ENCODE measurements at regions not wholly inside any gene's neighbourhood (a gene's known extent, or its start where the extent isn't known, plus 50 kb on each side); places are given as distances from the start of the nearest gene placed in this dataset.

DNA sequence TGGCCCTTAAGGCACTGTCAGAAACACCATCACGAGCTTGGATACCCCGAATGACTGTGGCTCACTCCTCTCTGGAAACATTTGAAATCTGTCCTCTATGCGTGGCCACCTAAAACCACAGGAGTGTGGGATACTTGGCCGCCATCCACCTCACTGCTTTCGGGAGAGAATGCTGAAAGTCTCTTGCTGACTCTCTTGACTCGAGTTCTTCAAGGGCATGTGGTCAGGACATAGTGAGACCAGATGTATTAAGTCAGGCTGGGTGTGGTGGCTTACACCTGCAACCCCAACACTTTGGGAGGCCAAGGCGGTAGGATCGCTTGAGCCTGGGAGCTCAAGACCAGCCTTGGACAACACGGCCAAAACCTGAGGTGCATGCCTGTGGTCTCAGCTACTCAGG is 174.7 kb upstream of the ALG10B start:
- TF ChIP-seq, protein P1, sequence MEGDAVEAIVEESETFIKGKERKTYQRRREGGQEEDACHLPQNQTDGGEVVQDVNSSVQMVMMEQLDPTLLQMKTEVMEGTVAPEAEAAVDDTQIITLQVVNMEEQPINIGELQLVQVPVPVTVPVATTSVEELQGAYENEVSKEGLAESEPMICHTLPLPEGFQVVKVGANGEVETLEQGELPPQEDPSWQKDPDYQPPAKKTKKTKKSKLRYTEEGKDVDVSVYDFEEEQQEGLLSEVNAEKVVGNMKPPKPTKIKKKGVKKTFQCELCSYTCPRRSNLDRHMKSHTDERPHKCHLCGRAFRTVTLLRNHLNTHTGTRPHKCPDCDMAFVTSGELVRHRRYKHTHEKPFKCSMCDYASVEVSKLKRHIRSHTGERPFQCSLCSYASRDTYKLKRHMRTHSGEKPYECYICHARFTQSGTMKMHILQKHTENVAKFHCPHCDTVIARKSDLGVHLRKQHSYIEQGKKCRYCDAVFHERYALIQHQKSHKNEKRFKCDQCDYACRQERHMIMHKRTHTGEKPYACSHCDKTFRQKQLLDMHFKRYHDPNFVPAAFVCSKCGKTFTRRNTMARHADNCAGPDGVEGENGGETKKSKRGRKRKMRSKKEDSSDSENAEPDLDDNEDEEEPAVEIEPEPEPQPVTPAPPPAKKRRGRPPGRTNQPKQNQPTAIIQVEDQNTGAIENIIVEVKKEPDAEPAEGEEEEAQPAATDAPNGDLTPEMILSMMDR (IDR thresholded peaks at IDR 0.05) = no peak

DNA sequence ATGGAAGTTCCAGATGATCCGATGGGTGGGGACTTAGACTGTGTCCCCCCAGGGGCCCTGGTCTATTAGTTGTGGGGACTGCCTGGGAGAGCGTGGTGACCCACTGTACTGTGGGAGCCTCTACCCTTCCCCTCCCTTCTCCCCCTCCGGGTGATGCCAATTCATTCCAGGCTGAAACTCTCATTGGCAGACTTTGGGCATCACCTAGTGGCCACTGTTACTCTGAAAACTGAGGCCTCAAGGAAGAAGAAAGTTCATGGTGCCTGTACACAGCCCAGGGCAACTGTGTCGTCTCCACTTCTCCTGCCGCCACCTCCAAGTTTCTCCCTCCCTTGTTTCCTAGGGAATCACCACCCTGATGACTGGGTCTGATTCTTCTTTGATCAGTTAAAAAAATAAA is 173.6 kb upstream of the ALG10B start:
- TF ChIP-seq, protein P1 (IDR thresholded peaks at IDR 0.05) = peak; percentile 13; the same call in 1 of the 2 replicates

DNA sequence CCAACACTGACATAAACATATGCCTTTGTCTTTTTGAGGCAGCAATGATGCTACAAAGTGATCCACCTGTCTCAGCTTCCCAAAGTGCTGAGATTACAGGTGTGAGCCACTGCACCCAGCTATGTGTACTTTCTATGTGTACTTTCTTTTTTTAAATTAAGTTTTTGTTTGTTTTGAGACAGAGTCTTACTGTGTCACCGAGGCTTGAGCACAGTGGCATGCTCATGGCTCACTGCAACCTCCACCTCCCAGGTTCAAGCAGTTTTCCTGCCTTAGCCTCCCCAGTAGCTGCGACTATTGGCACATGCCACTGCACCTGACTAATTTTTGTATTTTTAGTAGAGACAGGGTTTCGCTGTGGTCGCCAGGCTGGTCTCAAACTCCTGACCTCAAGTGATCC is 172.5 kb upstream of the ALG10B start:
- TF ChIP-seq, protein P1 (IDR thresholded peaks at IDR 0.05) = no peak

DNA sequence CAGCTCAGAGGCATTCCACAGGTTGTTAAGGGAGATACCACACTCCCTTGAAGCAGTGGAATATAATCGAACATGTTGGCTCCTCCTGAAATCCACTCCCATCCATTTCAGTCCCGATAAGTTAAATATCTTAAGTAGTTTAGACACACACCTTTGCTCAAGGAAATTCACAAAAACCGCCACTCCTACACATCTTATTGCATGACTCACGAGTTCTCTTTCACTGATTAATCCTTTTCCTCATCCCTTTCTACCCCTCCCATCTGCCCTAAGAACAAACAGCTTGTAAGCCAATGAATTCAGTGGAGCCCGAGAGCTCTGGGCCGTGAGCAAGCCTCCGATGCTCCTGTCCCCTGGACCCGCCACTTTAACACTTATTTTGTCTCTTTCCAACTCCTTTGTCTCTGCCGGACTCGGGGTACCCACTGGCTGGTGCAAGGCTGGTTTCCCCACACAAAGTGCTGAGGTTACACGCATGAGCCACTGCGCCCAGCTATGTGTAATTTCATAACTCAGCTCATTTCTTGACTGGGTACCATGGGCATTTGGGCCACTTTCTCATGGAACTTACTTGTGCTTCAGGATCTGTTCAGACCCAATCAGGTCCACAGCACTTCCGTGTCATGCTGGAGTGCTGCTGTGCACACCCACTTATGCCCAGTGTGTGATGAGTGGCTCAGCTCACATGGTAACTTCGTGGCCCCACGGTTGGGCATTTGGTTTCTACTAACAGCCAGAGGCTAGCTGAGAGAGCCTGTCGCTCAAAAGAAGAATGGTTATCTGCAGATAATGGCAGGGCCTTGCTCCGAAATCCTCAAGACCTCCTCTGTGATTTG is 171.8 kb upstream of the ALG10B start:
- TF ChIP-seq, protein P1 (IDR thresholded peaks at IDR 0.05) = no peak

DNA sequence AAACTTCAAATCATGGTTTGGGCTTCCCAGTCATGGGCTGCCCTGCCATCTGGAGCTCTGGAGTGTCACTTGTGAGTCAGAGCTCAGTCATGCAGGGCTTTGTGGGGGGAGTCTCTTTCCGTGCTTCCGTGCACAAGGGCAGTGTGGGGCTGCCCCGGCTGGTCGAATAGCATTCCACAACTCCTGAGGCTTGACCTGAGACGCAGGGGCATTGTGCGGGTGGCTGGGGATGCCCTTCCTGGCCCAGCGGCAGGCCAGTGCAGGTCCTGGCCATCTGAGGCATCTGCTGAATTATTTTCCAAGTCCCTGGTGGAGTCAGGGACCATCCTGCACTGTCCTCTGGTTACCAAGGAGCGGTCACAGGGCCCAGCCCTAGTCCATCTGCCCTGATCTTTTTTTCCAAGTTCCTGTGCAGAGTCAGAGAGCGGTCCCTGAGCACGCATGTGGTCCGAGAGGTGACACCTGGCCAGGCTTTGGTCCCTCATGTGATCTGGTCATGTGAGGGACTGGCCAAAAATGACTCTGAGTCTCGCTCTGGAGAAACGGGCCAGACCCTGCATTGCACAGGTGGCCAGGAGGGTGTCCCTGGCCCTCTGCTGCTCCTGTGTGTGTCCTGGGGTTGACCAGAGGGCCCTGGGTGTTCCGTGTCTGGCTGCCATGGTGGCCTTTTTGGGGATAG is 167.0 kb upstream of the ALG10B start:
- TF ChIP-seq, protein P1 (IDR thresholded peaks at IDR 0.05) = no peak

DNA sequence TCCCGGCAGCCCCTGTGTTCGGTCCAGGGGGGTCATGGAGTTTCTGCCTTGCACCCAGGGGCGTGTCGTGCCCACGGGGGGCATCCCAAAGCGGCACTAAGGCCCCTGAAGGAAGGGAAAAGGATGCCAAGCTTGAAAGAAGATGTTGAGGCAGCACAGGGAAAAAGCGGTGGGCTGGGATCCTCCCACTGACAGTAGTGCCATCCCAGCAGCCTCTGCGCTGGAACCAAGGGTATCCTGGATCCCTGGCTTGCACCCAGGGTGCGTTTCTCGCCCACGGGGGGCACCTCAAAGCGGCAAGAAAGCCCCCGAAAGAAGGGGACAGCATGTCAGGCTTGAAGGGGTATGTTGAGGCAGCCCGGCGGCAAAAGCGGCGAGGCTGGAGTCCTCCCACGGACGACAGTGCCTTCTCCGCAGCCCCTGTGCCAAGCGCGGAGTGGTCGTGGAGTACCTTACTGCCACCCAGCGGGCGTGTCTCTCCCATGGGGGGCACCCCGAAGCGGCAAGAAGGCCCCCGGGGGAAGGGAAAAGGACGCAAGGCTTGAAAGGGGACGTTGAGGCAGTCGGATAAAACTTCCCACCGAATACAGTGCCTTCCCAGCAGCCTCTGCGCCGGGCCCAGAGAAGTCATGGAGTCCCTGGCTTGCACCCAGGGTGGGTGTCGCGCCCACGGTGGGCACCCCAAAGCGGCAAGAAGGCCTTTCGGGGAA is 164.4 kb upstream of the ALG10B start:
- TF ChIP-seq, protein P1 (IDR thresholded peaks at IDR 0.05) = no peak

DNA sequence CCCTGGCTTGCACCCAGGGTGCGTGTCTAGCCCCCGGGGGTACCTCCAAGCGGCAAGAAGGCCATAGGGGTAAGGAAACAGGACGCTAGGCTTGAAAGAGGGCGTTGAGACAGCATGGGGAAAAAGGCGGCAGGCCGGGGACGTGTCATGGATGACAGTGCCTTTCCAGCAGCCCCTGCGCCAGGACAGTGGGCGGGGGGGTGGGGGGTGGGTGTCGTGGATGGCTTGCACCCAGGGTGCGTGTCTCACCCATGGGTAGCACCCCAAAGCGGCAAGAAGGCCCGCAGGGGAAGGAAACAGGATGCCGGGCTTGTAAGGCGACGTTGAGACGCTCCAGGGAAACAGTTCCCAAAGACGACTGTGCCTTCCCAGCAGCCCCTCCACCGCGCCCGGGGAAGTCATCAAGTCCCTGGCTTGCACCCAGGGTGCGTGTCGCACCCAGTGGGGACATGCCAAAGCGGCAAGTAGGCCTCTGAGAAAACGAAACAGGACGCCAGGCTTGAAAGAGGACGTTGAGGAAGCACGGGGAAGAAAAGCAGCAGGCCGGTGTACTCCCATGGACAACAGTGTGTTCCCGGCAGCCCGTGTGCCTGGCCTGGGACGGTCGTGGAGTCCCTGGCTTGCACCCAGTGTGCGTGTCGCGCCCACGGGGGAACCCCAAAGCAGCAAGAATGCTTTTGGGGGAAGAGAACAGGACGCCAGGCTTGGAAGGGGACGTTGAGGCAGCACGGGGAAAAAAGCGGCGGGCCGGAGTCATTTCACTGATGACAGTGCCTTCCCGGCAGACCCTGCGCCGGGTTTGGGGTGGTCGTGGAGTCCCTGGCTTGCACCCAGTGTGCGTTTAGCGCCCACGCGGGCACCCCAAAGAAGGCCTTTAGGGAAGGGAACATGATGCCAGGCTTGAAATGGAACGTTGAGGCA is 163.5 kb upstream of the ALG10B start:
- TF ChIP-seq, protein P1 (IDR thresholded peaks at IDR 0.05) = no peak
